Tongue (tissue), 1 donor: ENCODE measurements at regions not wholly inside any gene's neighbourhood (a gene's known extent, or its start where the extent isn't known, plus 50 kb on each side); places are given as distances from the start of the nearest gene placed in this dataset.
"Not testable (repeated sequence)": the region's sequence is repeated elsewhere in the genome, so short reads cannot be mapped to it uniquely, and the experiment has no call there.

Source experiments
- DNase-seq: peaks from one replicate; pipeline ENCODE4 v3.0.0-alpha.2; 2015

- no peak for DNase-seq
Observed at GRCh38 chrX:1700757-1701156, 85.9 kb downstream of the ASMT start.

GRCh38 chrX:1701396-1701901, 86.6 kb downstream of the ASMT start:
- not testable (repeated sequence) for DNase-seq

- DNase-seq: not testable (repeated sequence)
Observed at GRCh38 chrX:1702142-1702541, 87.3 kb downstream of the ASMT start.

GRCh38 chrX:1702557-1702956, 87.7 kb downstream of the ASMT start:
- not testable (repeated sequence) for DNase-seq

- DNase-seq: not testable (repeated sequence)
Observed at GRCh38 chrX:1709277-1709676, 94.4 kb downstream of the ASMT start.

- no peak for DNase-seq
Observed at GRCh38 chrX:1713296-1713695, 98.4 kb downstream of the ASMT start.

GRCh38 chrX:1717373-1717772, 102.5 kb downstream of the ASMT start:
- DNase-seq: no peak

- no peak for DNase-seq
Observed at GRCh38 chrX:1719270-1719669, 104.4 kb downstream of the ASMT start.

- no peak for DNase-seq
Observed at GRCh38 chrX:1720836-1721235, 106.0 kb downstream of the ASMT start.

- DNase-seq: no peak
Observed at GRCh38 chrX:1725472-1725871, 110.6 kb downstream of the ASMT start.

GRCh38 chrX:1727531-1728027, 112.7 kb downstream of the ASMT start:
- no peak for DNase-seq

- no peak for DNase-seq
Observed at GRCh38 chrX:1734806-1735205, 119.9 kb downstream of the ASMT start.

- peak; percentile 26 for DNase-seq
Observed at GRCh38 chrX:1741816-1742394, 127.0 kb downstream of the ASMT start.

GRCh38 chrX:1743105-1743504, 128.2 kb downstream of the ASMT start:
- no peak for DNase-seq

- DNase-seq: no peak
Observed at GRCh38 chrX:1743663-1744062, 128.8 kb downstream of the ASMT start.

- DNase-seq: no peak
Observed at GRCh38 chrX:1748408-1748807, 133.5 kb downstream of the ASMT start.

GRCh38 chrX:1749499-1749898, 134.6 kb downstream of the ASMT start:
- DNase-seq: no peak

GRCh38 chrX:1750267-1750666, 135.4 kb downstream of the ASMT start:
- no peak for DNase-seq

GRCh38 chrX:1751781-1752180, 136.9 kb downstream of the ASMT start:
- no peak for DNase-seq

GRCh38 chrX:1752799-1753198, 137.9 kb downstream of the ASMT start:
- DNase-seq: not testable (repeated sequence)

GRCh38 chrX:1754077-1754476, 139.2 kb downstream of the ASMT start:
- DNase-seq: no peak

- no peak for DNase-seq
Observed at GRCh38 chrX:1763294-1763693, 148.4 kb downstream of the ASMT start.

- DNase-seq: not testable (repeated sequence)
Observed at GRCh38 chrX:1764883-1765364, 150.1 kb downstream of the ASMT start.

- DNase-seq: no peak
Observed at GRCh38 chrX:1767026-1767425, 152.2 kb downstream of the ASMT start.
